ENCODE measurements at regions not wholly inside any gene's neighbourhood (a gene's known extent, or its start where the extent isn't known, plus 50 kb on each side); places are given as distances from the start of the nearest gene placed in this dataset.

GRCh38 chr10:36324831-36325230 is 682.7 kb upstream of the FZD8 start:
- ChIA-PET POLR2A (ENCODE audit: low non-redundant PET) (no interaction called here), CTCF (interaction anchor here (0.6 kb wide), 1 partner anchor 43 kb away, joined by 3 read pairs; no protein-coding TSS in a partner anchor)
- TF ChIP-seq, protein P1, sequence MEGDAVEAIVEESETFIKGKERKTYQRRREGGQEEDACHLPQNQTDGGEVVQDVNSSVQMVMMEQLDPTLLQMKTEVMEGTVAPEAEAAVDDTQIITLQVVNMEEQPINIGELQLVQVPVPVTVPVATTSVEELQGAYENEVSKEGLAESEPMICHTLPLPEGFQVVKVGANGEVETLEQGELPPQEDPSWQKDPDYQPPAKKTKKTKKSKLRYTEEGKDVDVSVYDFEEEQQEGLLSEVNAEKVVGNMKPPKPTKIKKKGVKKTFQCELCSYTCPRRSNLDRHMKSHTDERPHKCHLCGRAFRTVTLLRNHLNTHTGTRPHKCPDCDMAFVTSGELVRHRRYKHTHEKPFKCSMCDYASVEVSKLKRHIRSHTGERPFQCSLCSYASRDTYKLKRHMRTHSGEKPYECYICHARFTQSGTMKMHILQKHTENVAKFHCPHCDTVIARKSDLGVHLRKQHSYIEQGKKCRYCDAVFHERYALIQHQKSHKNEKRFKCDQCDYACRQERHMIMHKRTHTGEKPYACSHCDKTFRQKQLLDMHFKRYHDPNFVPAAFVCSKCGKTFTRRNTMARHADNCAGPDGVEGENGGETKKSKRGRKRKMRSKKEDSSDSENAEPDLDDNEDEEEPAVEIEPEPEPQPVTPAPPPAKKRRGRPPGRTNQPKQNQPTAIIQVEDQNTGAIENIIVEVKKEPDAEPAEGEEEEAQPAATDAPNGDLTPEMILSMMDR (conservative IDR thresholded peaks at IDR 0.05; ENCODE audit: low read depth), result no peak
- DNase-seq (ENCODE audit: low spot score), result no peak
- no peak overlapping the region for H3K27ac ChIP-seq

DNA sequence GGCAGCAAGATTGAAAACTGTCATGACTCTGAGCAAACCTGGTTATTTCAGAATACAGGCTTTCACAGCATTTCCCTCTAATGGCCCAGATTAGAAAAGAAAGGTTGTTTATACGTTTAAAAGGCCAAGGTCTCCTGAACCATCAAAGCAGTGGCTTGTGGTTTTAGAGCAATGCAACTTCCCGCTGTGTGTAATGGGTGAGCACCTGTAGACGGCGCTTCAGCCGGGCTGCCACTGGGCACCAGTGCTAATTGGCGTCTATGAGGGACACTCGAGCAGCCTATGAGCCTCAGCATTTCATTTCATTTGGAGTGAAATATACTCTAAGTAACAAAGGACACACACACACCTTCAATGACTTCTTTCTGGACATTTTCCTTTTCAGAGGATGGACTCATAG is 671.0 kb upstream of the FZD8 start:
- TF ChIP-seq, protein P1 (conservative IDR thresholded peaks at IDR 0.05; ENCODE audit: low read depth), result no peak
- ChIA-PET POLR2A (ENCODE audit: low non-redundant PET) (no interaction called here), CTCF (no interaction called here)
- H3K27ac ChIP-seq, result no peak overlapping the region
- no peak for DNase-seq (ENCODE audit: low spot score)

- TF ChIP-seq, protein P1 (conservative IDR thresholded peaks at IDR 0.05; ENCODE audit: low read depth), result no peak
- H3K27ac ChIP-seq, result no peak overlapping the region
- ChIA-PET POLR2A (ENCODE audit: low non-redundant PET) (no interaction called here), CTCF (interaction anchor here (0.6 kb wide), 1 partner anchor 12 kb away, joined by 4 read pairs; no protein-coding TSS in a partner anchor)
- DNase-seq (ENCODE audit: low spot score), result peak; percentile 11
These were observed 661.8 kb upstream of the FZD8 start for GRCh38 chr10:36303896-36304295.

GRCh38 chr10:36302086-36302485 is 660.0 kb upstream of the FZD8 start:
- DNase-seq (ENCODE audit: low spot score), result no peak
- TF ChIP-seq, protein P1 (conservative IDR thresholded peaks at IDR 0.05; ENCODE audit: low read depth), result no peak
- no peak overlapping the region for H3K27ac ChIP-seq
- ChIA-PET POLR2A (ENCODE audit: low non-redundant PET) (no interaction called here), CTCF (no interaction called here)

GRCh38 chr10:36301539-36301938 is 659.4 kb upstream of the FZD8 start:
- ChIA-PET CTCF (no interaction called here), POLR2A (ENCODE audit: low non-redundant PET) (no interaction called here)
- TF ChIP-seq, protein P1 (conservative IDR thresholded peaks at IDR 0.05; ENCODE audit: low read depth), result no peak
- no peak for DNase-seq (ENCODE audit: low spot score)
- H3K27ac ChIP-seq, result no peak overlapping the region

- ChIA-PET POLR2A (ENCODE audit: low non-redundant PET) (no interaction called here), CTCF (no interaction called here)
- TF ChIP-seq, protein P1 (conservative IDR thresholded peaks at IDR 0.05; ENCODE audit: low read depth), result no peak
- no peak overlapping the region for H3K27ac ChIP-seq
- no peak for DNase-seq (ENCODE audit: low spot score)
These were observed 659.0 kb upstream of the FZD8 start for GRCh38 chr10:36301139-36301538.

DNA sequence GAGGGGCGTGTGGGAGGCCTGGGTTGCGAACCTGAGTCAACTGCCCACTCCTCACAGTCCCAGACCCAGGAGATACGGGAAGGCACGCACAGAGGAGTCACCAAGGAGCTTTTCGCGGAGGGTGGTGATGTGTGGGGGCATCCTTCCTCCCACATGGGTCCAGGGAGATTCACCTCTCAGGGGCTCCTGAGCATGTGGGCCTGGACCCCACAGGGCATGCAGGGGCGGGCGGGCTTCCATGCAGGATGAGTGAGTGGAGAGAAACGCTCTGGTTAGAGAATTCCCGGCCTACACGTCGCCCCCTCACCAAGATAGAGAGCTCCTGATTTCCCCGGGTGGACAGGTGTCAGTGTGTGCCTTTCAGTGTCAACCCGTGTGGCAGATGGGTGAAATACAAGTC is 641.7 kb upstream of the FZD8 start:
- no peak overlapping the region for H3K27ac ChIP-seq
- TF ChIP-seq, protein P1 (conservative IDR thresholded peaks at IDR 0.05; ENCODE audit: low read depth), result no peak
- ChIA-PET CTCF (no interaction called here), POLR2A (ENCODE audit: low non-redundant PET) (no interaction called here)
- no peak for DNase-seq (ENCODE audit: low spot score)

All from RWPE1 (cell line).